ENCODE measurements at regions not wholly inside any gene's neighbourhood (a gene's known extent, or its start where the extent isn't known, plus 50 kb on each side); places are given as distances from the start of the nearest gene placed in this dataset.
A peak's percentile ranks its signal among the peaks of the same experiment; 100 is the strongest.

DNA sequence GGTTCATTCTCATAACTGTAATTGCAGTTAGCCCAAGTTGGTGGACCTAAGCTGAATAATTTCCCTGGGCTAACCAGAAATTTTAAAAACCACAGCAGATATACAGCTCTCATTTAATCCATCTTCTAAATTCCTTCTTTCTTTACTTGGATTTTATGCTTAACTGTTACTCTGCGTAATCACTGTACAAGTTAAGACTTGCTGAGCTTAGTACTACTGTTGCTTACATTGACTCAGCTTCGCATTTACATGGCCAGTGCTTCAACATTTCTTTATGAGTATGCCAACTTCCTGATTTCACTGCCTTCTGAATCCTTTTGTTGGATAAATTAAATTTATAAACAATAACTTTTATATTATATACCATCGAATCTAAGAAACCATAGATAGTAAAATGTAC is 147.4 kb downstream of the SLC38A4 start:
- DNase-seq, result no peak
- no peak overlapping the region for H3K27ac Mint-ChIP-seq
- peaks cover 0 to 4% of the 10 kb centered on the region in 2 donors for H3K36me3 Mint-ChIP-seq
- no peak overlapping the region for H3K4me3 Mint-ChIP-seq
- no peaks in the 10 kb centered on the region for H3K27me3 Mint-ChIP-seq
- H3K9me3 Mint-ChIP-seq, result no peaks in the 10 kb centered on the region
- no peak for ATAC-seq (replicated peaks)
- H3K4me1 Mint-ChIP-seq, result no peaks in the 10 kb centered on the region

DNA sequence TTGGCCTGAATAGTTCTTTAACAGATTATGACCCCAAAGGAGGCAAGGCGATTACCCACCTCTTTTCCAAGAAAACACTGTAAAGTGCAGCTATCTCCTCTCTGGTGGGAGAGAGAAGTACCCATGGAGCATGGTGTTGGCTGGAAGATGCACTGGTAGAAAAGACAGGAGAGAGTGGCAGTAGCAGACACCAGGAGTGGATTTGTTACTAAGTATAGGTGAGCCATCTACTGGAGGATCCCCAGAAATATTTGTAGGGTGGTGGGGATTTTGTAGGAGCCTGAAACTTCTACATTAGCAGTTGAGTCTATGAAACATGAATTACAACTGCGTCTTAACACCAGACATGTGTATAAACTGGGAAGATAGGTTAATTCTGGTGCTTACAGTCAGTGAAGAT is 148.0 kb downstream of the SLC38A4 start:
- no peak for DNase-seq
- H3K4me3 Mint-ChIP-seq, result no peak overlapping the region
- no peaks in the 10 kb centered on the region for H3K27me3 Mint-ChIP-seq
- no peaks in the 10 kb centered on the region for H3K4me1 Mint-ChIP-seq
- H3K36me3 Mint-ChIP-seq, result no peaks in the 10 kb centered on the region
- no peaks in the 10 kb centered on the region for H3K9me3 Mint-ChIP-seq
- ATAC-seq (replicated peaks), result no peak
- H3K27ac Mint-ChIP-seq, result no peak overlapping the region

GRCh38 chr12:46676797-46677520 is 148.8 kb downstream of the SLC38A4 start:
- H3K27ac Mint-ChIP-seq, result no peak overlapping the region

DNA sequence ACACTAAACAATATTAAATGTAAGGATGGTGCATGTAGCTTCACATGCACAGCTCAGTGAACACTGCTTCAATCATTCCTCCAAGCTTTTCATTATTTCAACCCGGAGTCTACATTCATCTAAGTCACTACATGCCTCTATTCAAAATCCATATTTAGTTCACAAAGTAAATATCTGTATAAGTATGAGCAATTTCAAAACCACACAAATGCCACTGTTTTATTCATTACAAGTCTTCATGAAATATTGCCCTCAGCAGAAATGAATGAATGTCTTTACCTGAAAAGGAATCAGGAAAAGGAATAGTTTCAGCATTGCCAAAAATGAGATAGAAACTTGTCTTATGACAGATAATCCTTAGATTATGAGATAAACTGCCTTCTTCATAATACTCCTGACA is 149.4 kb downstream of the SLC38A4 start:
- no peak overlapping the region for H3K27ac Mint-ChIP-seq
- H3K9me3 Mint-ChIP-seq, result peaks cover 0 to 1% of the 10 kb centered on the region in 2 donors
- no peaks in the 10 kb centered on the region for H3K27me3 Mint-ChIP-seq
- H3K36me3 Mint-ChIP-seq, result no peaks in the 10 kb centered on the region
- H3K4me3 Mint-ChIP-seq, result no peak overlapping the region
- no peak for ATAC-seq (replicated peaks)
- no peak for DNase-seq
- no peaks in the 10 kb centered on the region for H3K4me1 Mint-ChIP-seq

More at GRCh38 chr12:46676797-46677520, 148.8 kb downstream of the SLC38A4 start:
- H3K4me3 Mint-ChIP-seq, result no peak overlapping the region
- no peak for ATAC-seq (replicated peaks)
- no peak for DNase-seq
- no peaks in the 10 kb centered on the region for H3K4me1 Mint-ChIP-seq
- H3K9me3 Mint-ChIP-seq, result peaks cover 0 to 1% of the 10 kb centered on the region in 2 donors
- no peaks in the 10 kb centered on the region for H3K36me3 Mint-ChIP-seq
- no peaks in the 10 kb centered on the region for H3K27me3 Mint-ChIP-seq

DNA sequence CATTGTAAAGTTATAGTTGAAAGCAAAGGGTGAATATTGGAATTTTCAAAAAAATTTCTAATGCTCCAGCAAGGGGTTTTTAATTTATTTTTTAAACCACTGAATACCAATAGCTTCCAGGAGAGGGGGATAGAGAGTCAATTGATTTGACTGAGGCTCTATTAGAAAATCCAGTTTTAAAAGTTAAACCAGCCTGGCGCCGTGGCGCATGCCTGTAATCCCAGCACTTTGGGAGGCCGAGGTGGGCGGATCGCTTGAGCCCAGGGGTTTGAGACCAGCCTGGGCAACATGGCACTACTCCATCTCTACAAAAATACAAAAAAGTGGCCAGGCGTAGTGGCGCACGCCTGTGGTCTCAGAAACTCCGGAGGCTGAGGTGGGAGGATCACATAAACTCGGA is 150.1 kb downstream of the SLC38A4 start:
- ATAC-seq (replicated peaks) (no peak), DNase-seq (no peak)
- no peak overlapping the region for H3K4me3 Mint-ChIP-seq
- no peaks in the 10 kb centered on the region for H3K27me3 Mint-ChIP-seq
- no peaks in the 10 kb centered on the region for H3K4me1 Mint-ChIP-seq
- H3K36me3 Mint-ChIP-seq, result no peaks in the 10 kb centered on the region
- H3K9me3 Mint-ChIP-seq, result peaks cover 0 to 1% of the 10 kb centered on the region in 2 donors
- no peak overlapping the region for H3K27ac Mint-ChIP-seq

- ATAC-seq (replicated peaks), result no peak
- H3K27me3 Mint-ChIP-seq, result no peaks in the 10 kb centered on the region
- H3K9me3 Mint-ChIP-seq, result peaks cover 0 to 3% of the 10 kb centered on the region in 2 donors
- no peaks in the 10 kb centered on the region for H3K4me1 Mint-ChIP-seq
- H3K4me3 Mint-ChIP-seq, result no peak overlapping the region
- no peak for DNase-seq
- no peak overlapping the region for H3K27ac Mint-ChIP-seq
- H3K36me3 Mint-ChIP-seq, result peaks cover 6 to 7% of the 10 kb centered on the region in 2 donors
Observed at GRCh38 chr12:46674800-46675199, 151.0 kb downstream of the SLC38A4 start.

DNA sequence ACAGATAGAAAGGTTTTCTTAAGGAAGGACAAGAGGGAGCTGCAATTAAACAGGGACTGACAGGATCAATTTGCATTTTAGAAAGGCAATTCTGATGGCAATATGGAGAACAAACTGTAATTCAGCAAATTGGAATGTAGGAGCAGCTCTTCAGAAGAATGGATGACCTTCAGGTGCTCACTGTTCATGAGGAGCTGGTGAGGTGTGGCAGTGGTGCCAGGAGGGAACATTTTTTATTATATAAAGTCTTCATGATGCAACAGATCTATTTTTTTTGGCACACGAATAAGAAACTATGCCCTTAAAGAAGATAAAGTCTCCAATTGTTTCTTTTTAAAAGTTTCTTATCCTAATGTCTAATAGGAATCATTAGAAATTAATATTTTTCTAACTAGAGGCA is 151.7 kb downstream of the SLC38A4 start:
- Mint-ChIP-seq H3K27me3 (no peaks in the 10 kb centered on the region), H3K9me3 (peaks cover 0 to 5% of the 10 kb centered on the region in 2 donors), H3K4me3 (no peak overlapping the region), H3K36me3 (peaks cover 7 to 12% of the 10 kb centered on the region in 2 donors), H3K4me1 (no peaks in the 10 kb centered on the region), H3K27ac (no peak overlapping the region)
- no peak for DNase-seq
- ATAC-seq (replicated peaks), result no peak

- no peak overlapping the region for H3K4me3 Mint-ChIP-seq
- H3K36me3 Mint-ChIP-seq, result peaks cover 13 to 17% of the 10 kb centered on the region in 2 donors
- no peak overlapping the region for H3K27ac Mint-ChIP-seq
- H3K9me3 Mint-ChIP-seq, result peaks cover 0 to 9% of the 10 kb centered on the region in 2 donors
- no peak for ATAC-seq (replicated peaks)
- DNase-seq, result no peak
- H3K27me3 Mint-ChIP-seq, result no peaks in the 10 kb centered on the region
- no peaks in the 10 kb centered on the region for H3K4me1 Mint-ChIP-seq
Observed at GRCh38 chr12:46671102-46671501, 154.7 kb downstream of the SLC38A4 start.

DNA sequence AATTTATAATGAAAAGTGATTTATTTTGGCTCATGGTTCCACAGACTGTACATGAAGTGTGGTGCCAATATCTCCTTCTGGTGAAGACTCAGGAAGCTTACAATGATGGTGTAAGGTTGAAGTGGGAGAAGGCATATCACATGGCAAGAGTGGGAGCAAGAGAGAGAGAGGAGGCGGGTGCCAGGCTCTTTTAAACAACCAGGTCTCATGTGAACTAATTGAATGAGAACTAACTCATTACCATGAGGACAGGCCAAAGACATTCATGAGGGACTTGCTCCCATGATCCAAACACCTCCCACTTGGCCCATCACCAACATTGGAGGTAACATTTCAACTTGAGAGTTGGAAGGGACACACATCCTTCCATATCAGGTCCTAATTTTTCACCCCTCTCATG is 155.2 kb downstream of the SLC38A4 start:
- DNase-seq (no peak), ATAC-seq (replicated peaks) (no peak)
- Mint-ChIP-seq H3K9me3 (peaks cover 0 to 9% of the 10 kb centered on the region in 2 donors), H3K4me1 (no peaks in the 10 kb centered on the region), H3K27me3 (no peaks in the 10 kb centered on the region), H3K4me3 (no peak overlapping the region), H3K36me3 (peaks cover 13 to 17% of the 10 kb centered on the region in 2 donors), H3K27ac (no peak overlapping the region)

- Mint-ChIP-seq H3K4me1 (peaks cover 3 to 4% of the 10 kb centered on the region in 2 donors), H3K27me3 (no peaks in the 10 kb centered on the region), H3K27ac (no peak overlapping the region), H3K36me3 (peaks cover 13 to 17% of the 10 kb centered on the region in 2 donors), H3K4me3 (no peak overlapping the region), H3K9me3 (peaks cover 0 to 9% of the 10 kb centered on the region in 2 donors)
- ATAC-seq (replicated peaks) (no peak), DNase-seq (no peak)
Observed at GRCh38 chr12:46669720-46670119, 156.1 kb downstream of the SLC38A4 start.

DNA sequence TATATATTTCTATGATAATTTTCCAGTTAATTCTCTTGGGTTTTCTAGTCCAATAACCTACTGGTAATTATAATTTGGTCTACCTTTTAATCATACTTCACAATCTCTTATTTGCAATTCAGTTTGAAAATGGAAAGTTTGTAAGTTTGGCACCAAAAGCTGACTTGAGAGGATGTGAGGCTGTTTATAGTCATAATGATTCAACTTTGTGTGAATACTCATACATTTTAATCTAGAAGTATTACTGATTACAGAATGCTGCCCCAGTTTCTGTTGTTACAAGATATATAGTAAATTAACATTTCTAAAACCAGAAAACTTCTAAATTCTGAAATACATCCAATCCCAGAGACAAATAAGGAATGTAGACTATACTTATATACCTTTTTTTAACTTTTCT is 158.2 kb downstream of the SLC38A4 start:
- peaks cover 13 to 17% of the 10 kb centered on the region in 2 donors for H3K36me3 Mint-ChIP-seq
- no peak overlapping the region for H3K4me3 Mint-ChIP-seq
- ATAC-seq (replicated peaks) (no peak), DNase-seq (no peak)
- H3K9me3 Mint-ChIP-seq, result peaks cover 0 to 9% of the 10 kb centered on the region in 2 donors
- H3K27ac Mint-ChIP-seq, result no peak overlapping the region
- no peaks in the 10 kb centered on the region for H3K27me3 Mint-ChIP-seq
- peaks cover 3 to 9% of the 10 kb centered on the region in 2 donors for H3K4me1 Mint-ChIP-seq

DNA sequence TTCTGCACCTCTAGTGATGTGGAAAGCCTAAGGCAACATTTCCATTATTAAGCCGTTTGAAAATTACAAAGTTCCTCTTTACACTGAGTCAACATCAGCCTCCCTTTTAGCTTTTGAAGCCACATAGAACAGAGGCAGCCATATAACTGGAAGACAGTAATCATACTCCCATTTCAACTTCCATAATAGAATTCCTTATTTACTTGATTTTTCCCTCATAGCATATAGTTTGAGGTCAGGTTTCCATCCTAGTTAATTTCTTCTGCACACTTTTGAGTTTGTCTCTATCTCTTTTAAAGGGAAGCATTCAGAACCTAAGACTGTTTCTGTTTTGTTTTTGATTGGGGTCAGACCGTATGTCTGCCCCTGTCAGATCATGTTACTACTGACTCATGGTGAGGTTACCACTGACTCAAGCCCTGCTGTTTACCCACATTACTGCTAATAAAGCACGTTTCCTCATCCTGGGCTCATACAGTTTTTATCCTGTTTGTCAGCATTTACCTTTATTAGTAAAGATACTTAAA is 161.0 kb downstream of the SLC38A4 start:
- DNase-seq, result no peak
- no peaks in the 10 kb centered on the region for H3K27me3 Mint-ChIP-seq
- no peak overlapping the region for H3K4me3 Mint-ChIP-seq
- H3K27ac Mint-ChIP-seq, result no peak overlapping the region
- ATAC-seq (replicated peaks), result peak; percentile 75 to 76
- peaks cover 15 to 28% of the 10 kb centered on the region in 2 donors for H3K4me1 Mint-ChIP-seq
- H3K9me3 Mint-ChIP-seq, result peaks cover 0 to 6% of the 10 kb centered on the region in 2 donors
- H3K36me3 Mint-ChIP-seq, result peaks cover 6 to 11% of the 10 kb centered on the region in 2 donors

- Mint-ChIP-seq H3K9me3 (no peaks in the 10 kb centered on the region), H3K4me3 (no peak overlapping the region), H3K4me1 (peaks cover 22 to 39% of the 10 kb centered on the region in 2 donors), H3K27ac (no peak overlapping the region), H3K27me3 (no peaks in the 10 kb centered on the region), H3K36me3 (no peaks in the 10 kb centered on the region)
- ATAC-seq (replicated peaks) (no peak), DNase-seq (no peak)
Observed at GRCh38 chr12:46663318-46663717, 162.5 kb downstream of the SLC38A4 start.

DNA sequence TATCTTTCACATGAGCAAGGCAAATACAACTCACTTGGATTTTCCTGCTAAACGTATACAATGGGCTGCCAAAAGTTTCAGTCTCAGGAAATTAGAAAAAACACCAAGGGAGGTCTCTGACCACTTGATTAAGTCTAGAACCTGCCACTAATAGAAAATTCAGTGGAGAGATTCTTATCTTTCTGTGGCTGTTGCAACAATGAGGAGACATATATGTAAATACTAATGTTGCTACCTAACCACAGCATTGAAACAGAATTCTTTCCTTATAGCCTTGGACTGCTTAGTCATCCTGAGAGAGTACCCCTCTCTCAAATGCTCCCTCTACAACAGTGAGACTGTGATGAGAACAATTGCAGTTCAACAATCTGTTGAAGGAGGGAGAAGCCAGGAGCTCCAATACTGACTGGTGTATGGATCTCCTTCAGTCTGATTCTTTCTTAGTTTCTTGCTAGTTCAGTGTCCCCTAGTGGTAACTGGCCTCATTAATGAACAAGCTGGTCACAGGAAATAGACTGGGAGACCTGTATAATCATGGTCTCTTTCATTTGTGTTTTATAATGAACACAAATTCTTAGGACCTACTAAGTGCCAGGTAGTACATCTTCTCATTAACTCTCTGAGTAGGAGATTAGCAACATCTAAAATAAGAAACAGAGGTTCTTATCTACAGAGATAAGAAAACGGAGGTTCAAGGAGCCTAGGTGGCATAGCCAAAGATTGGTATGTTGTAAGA is 164.5 kb downstream of the SLC38A4 start:
- DNase-seq (peak; percentile 10), ATAC-seq (replicated peaks) (peak; percentile 90 to 91)
- H3K9me3 Mint-ChIP-seq, result no peaks in the 10 kb centered on the region
- H3K27ac Mint-ChIP-seq, result no peak overlapping the region
- H3K4me3 Mint-ChIP-seq, result peak overlapping the region in 1 of 2 donors; percentile 52
- no peaks in the 10 kb centered on the region for H3K36me3 Mint-ChIP-seq
- H3K4me1 Mint-ChIP-seq, result peaks cover 22 to 39% of the 10 kb centered on the region in 2 donors
- no peaks in the 10 kb centered on the region for H3K27me3 Mint-ChIP-seq

- Mint-ChIP-seq H3K27ac (no peak overlapping the region), H3K27me3 (no peaks in the 10 kb centered on the region), H3K9me3 (no peaks in the 10 kb centered on the region), H3K36me3 (no peaks in the 10 kb centered on the region), H3K4me1 (peaks cover 22 to 39% of the 10 kb centered on the region in 2 donors), H3K4me3 (peak overlapping the region; percentile 52 to 64)
- ATAC-seq (replicated peaks) (no peak), DNase-seq (no peak)
Observed at GRCh38 chr12:46660719-46661109, 165.1 kb downstream of the SLC38A4 start.

All from stimulated activated naive B cell treated with anti-CD40 and anti-IgM and Interleukin-4, amounts not matched to agents 10 μg/mL and 1 μg/mL and 100 μg/mL, for 72 hours (primary cell).